B cell (primary cell): ENCODE measurements at regions not wholly inside any gene's neighbourhood (a gene's known extent, or its start where the extent isn't known, plus 50 kb on each side); places are given as distances from the start of the nearest gene placed in this dataset.
A peak's percentile ranks its signal among the peaks of the same experiment; 100 is the strongest.

Experiments
- ATAC-seq: fragments of 200-7000 bp; cut with Tn5 transposase; one replicate; pipeline ENCODE4 v1.10.0; 2021; ENCODE audit warnings: low read depth, mild to moderate bottlenecking, moderate number of reproducible peaks, moderate library complexity
- CTCF ChIA-PET: fragments of 350-600 bp; sonication (Branson Sonifier 250); formaldehyde crosslinking; loops from one replicate; lab custom pipeline; 2021; ENCODE audit warnings: antibody characterized with exemption, inconsistent platforms; lab: Charles Lee
- POLR2A ChIA-PET: fragments of 350-600 bp; sonication (Branson Sonifier 250); formaldehyde crosslinking; loops from one replicate; lab custom pipeline; 2021; ENCODE audit warnings: antibody characterized with exemption; lab: Charles Lee
- DNase-seq: peaks from one replicate; pipeline ENCODE4 v3.0.0; 2013
- H2AFZ ChIP-seq: 2 replicates; pipeline ENCODE4 v1.6.1; 2012; ENCODE audit warnings: mild to moderate bottlenecking, low read depth, low read length; ENCODE audit not compliant: insufficient read depth, poor library complexity, severe bottlenecking
- H3K27ac ChIP-seq, 2 donors: 1 replicate in 1 of 2; 2 replicates in 1 of 2; pipeline ENCODE4 v1.5.1; 2012 to 2013; ENCODE audit warnings: low read length in 2 of 2, mild to moderate bottlenecking in 2 of 2, moderate library complexity in 1 of 2
- H3K27me3 ChIP-seq, 4 experiments: fragments of 200-600 bp in 1 of 4; sonication (generic) in 1 of 4; replicated peaks in 1 of 4; 1 replicate in 2 of 4; 2 replicates in 2 of 4; pipeline versions ENCODE4 v1.6.1 to v1.7.0; 2013 to 2016; ENCODE audit warnings: low read length in 3 of 4, mild to moderate bottlenecking in 2 of 4, mixed read lengths in 1 of 4, moderate library complexity in 1 of 4; ENCODE audit not compliant: insufficient read depth in 4 of 4, control insufficient read depth in 3 of 4; ENCODE audit errors: control extremely low read depth in 1 of 4
- H3K36me3 ChIP-seq, 2 experiments: replicated peaks in 1 of 2; 1 replicate in 1 of 2; 2 replicates in 1 of 2; pipeline versions ENCODE4 v1.6.1 to v1.7.1; 2013; ENCODE audit warnings: low read length in 1 of 2; ENCODE audit not compliant: insufficient read depth in 2 of 2, control insufficient read depth in 1 of 2; ENCODE audit errors: control extremely low read depth in 1 of 2, extremely low read depth in 1 of 2
- H3K4me1 ChIP-seq, 2 donors: fragments of 200-600 bp in 1 of 2; sonication (generic) in 1 of 2; 1 replicate in 1 of 2; 2 replicates in 1 of 2; pipeline versions ENCODE4 v1.5.1 to v1.6.1; 2013 to 2017; ENCODE audit warnings: low read length in 2 of 2; ENCODE audit not compliant: control insufficient read depth in 2 of 2, insufficient read depth in 2 of 2
- H3K4me2 ChIP-seq: replicated peaks from 2 replicates; pipeline ENCODE3; 2012; ENCODE audit warnings: mild to moderate bottlenecking, low read depth, low read length; ENCODE audit not compliant: poor library complexity, severe bottlenecking
- H3K4me3 ChIP-seq, 5 experiments: fragments of 200-600 bp in 1 of 5; sonication (generic) in 1 of 5; 1 replicate in 3 of 5; 2 replicates in 2 of 5; pipeline versions ENCODE4 v1.5.1 to v1.7.0; 2011 to 2016; ENCODE audit warnings: low read length in 4 of 5, mild to moderate bottlenecking in 4 of 5, low read depth in 2 of 5, control low read depth in 1 of 5, moderate library complexity in 1 of 5; ENCODE audit not compliant: insufficient read depth in 1 of 5; ENCODE audit errors: control extremely low read depth in 1 of 5, extremely low read depth in 1 of 5
- H3K79me2 ChIP-seq: fragments of 200-600 bp; sonication (generic); one replicate; pipeline ENCODE4 v1.6.0; 2016; ENCODE audit warnings: low read length; ENCODE audit not compliant: control insufficient read depth, insufficient read depth
- H3K9ac ChIP-seq: fragments of 200-600 bp; sonication (generic); 2 replicates; pipeline ENCODE4 v1.6.1; 2017; ENCODE audit warnings: mild to moderate bottlenecking, low read length, moderate library complexity
- H3K9me3 ChIP-seq, 3 donors: one replicate each; pipeline versions ENCODE4 v1.6.1 to v1.7.1; 2013; ENCODE audit warnings: low read length in 2 of 3; ENCODE audit not compliant: control insufficient read depth in 2 of 3, insufficient read depth in 1 of 3; ENCODE audit errors: control extremely low read depth in 1 of 3
- H4K20me1 ChIP-seq: 2 replicates; pipeline ENCODE4 v1.6.0; 2012; ENCODE audit warnings: mild to moderate bottlenecking, low read length; ENCODE audit not compliant: insufficient read depth, control insufficient read depth, poor library complexity, severe bottlenecking
- H3K27ac Mint-ChIP-seq: one replicate; pipeline ENCODE4 v1.8.0; 2021; ENCODE audit warnings: mixed read lengths
- H3K27me3 Mint-ChIP-seq: one replicate; pipeline ENCODE4 v1.8.0; 2021; ENCODE audit warnings: mixed read lengths
- H3K4me1 Mint-ChIP-seq: one replicate; pipeline ENCODE4 v1.8.0; 2021; ENCODE audit warnings: mixed read lengths
- H3K4me3 Mint-ChIP-seq: one replicate; pipeline ENCODE4 v1.8.0; 2021; ENCODE audit warnings: mixed read lengths
- H3K9me3 Mint-ChIP-seq: one replicate; pipeline ENCODE4 v1.8.0; 2022; ENCODE audit warnings: mixed read lengths; ENCODE audit not compliant: insufficient read depth
- CTCF ChIP-seq: fragments of 200-600 bp; IDR thresholded peaks from one replicate; pipeline ENCODE4 v1.8.0; 2022; ENCODE audit warnings: antibody characterized with exemption, mild to moderate bottlenecking
- EZH2 ChIP-seq: IDR thresholded peaks from 2 replicates; pipeline ENCODE4 v1.6.1; 2012; ENCODE audit warnings: borderline replicate concordance, low read depth, mild to moderate bottlenecking, moderate library complexity, low read length; ENCODE audit not compliant: insufficient read depth, poor library complexity, severe bottlenecking
- WGBS: methylation state at CpG from one replicate; pipeline ENCODE4 v1.1.5; 2013; ENCODE audit warnings: missing lambda C conversion rate; ENCODE audit not compliant: insufficient coverage; 5-methylcytosine and 5-hydroxymethylcytosine counted together
- intact Hi-C: fragments of 100-400 bp; cut with micrococcal nuclease; formaldehyde crosslinking; loops from one replicate; pipeline ENCODE4 v1.10.0; 2022

GRCh38 chr16:85415196-85416090, 197.7 kb upstream of the GSE1 start:
- POLR2A ChIA-PET: no interaction called here
- Mint-ChIP-seq H3K4me3 (no peak overlapping the region), H3K9me3 (peaks cover 4% of the 10 kb centered on the region), H3K27ac (no peak overlapping the region), H3K27me3 (peaks cover 7% of the 10 kb centered on the region), H3K4me1 (no peaks in the 10 kb centered on the region)
- DNase-seq: no peak
- CTCF ChIA-PET: interaction anchor here (0.6 to 2.4 kb wide), 11 partner anchors 12 to 201 kb away, joined by 3 to 22 read pairs (median 4); partner anchors contain the start of gene GSE1
- Histone ChIP-seq H3K36me3 (no peaks in the 10 kb centered on the region), H3K9me3 (peaks cover 0 to 15% (median 4%) of the 10 kb centered on the region in 3 donors), H4K20me1 (no peaks in the 10 kb centered on the region), H2AFZ (no peak overlapping the region), H3K27me3 (no peaks in the 10 kb centered on the region), H3K4me2 (peak overlapping the region; percentile 71), H3K79me2 (no peaks in the 10 kb centered on the region), H3K4me3 (no peak overlapping the region), H3K9ac (no peak overlapping the region), H3K27ac (no peak overlapping the region), H3K4me1 (peaks cover 0 to 5% of the 10 kb centered on the region in 2 donors)
- no peak for ATAC-seq
- WGBS: 88% methylated on average over 23 of the region's 25 CpGs
- intact Hi-C loops: no loop called here
- TF ChIP-seq CTCF: no peak
- no peak for TF ChIP-seq EZH2
